Caco-2 (cell line): ENCODE measurements at regions not wholly inside any gene's neighbourhood (a gene's known extent, or its start where the extent isn't known, plus 50 kb on each side); places are given as distances from the start of the nearest gene placed in this dataset.

Experiments
- BruUV-seq: library from RNA; stranded (reverse); fragments of 400-500 nt; replicated peaks from 2 replicates; lab custom pipeline; 2021; lab: Mats Ljungman, UMichigan
- CTCF ChIA-PET: fragments of 300-600 bp; sonication (Branson Sonifier 250); formaldehyde crosslinking; loops from one replicate; lab custom pipeline; 2022; ENCODE audit warnings: antibody characterized with exemption; lab: Charles Lee
- POLR2A ChIA-PET: fragments of 300-600 bp; sonication (Branson Sonifier 250); formaldehyde crosslinking; loops from one replicate; lab custom pipeline; 2022; ENCODE audit warnings: antibody characterized with exemption; lab: Charles Lee
- DNase-seq, 2 experiments: peaks; one replicate each; pipeline versions ENCODE4 v3.0.0 to v3.0.0-alpha.2; 2020 to 2022
- H3K27me3 ChIP-seq: replicated peaks from 2 replicates; pipeline ENCODE4 v1.6.0; 2011; ENCODE audit warnings: low read length; ENCODE audit not compliant: control insufficient read depth, insufficient read depth
- H3K36me3 ChIP-seq: 2 replicates; pipeline ENCODE4 v1.5.1; 2011; ENCODE audit warnings: low read length; ENCODE audit not compliant: control insufficient read depth, insufficient read depth
- H3K4me1 ChIP-seq: fragments of 250-450 bp; sonication (Bioruptor Pico); 2 replicates; pipeline ENCODE4 v1.5.1; 2020; ENCODE audit warnings: mild to moderate bottlenecking
- H3K4me3 ChIP-seq: 2 replicates; pipeline ENCODE4 v1.5.1; 2011; ENCODE audit warnings: low read depth, mild to moderate bottlenecking, control low read depth, low read length
- H3K9me3 ChIP-seq: fragments of 250-450 bp; sonication (Bioruptor Pico); 2 replicates; pipeline ENCODE4 v1.5.1; 2020; ENCODE audit warnings: mild to moderate bottlenecking, moderate library complexity
- H3K27ac Mint-ChIP-seq: one replicate; pipeline ENCODE4 v1.8.0; 2022; ENCODE audit warnings: mixed read lengths; ENCODE audit not compliant: unreplicated experiment
- H3K27me3 Mint-ChIP-seq: one replicate; pipeline ENCODE4 v1.8.0; 2022; ENCODE audit warnings: mixed read lengths; ENCODE audit not compliant: insufficient read depth, unreplicated experiment
- H3K36me3 Mint-ChIP-seq: one replicate; pipeline ENCODE4 v1.8.0; 2022; ENCODE audit warnings: mild to moderate bottlenecking, mixed read lengths; ENCODE audit not compliant: insufficient read depth, unreplicated experiment
- H3K4me1 Mint-ChIP-seq: one replicate; pipeline ENCODE4 v1.8.0; 2022; ENCODE audit warnings: low read depth, mixed read lengths; ENCODE audit not compliant: unreplicated experiment
- H3K4me3 Mint-ChIP-seq: one replicate; pipeline ENCODE4 v1.8.0; 2022; ENCODE audit warnings: mild to moderate bottlenecking, moderate library complexity, mixed read lengths; ENCODE audit not compliant: unreplicated experiment
- H3K9me3 Mint-ChIP-seq: one replicate; pipeline ENCODE4 v1.8.0; 2022; ENCODE audit warnings: mixed read lengths; ENCODE audit not compliant: unreplicated experiment
- CTCF ChIP-seq, 2 experiments: fragments of 200-600 bp in 1 of 2; IDR thresholded peaks; 1 replicate in 1 of 2; 2 replicates in 1 of 2; pipeline versions ENCODE4 v1.5.1 to v1.8.0; 2011 to 2022; ENCODE audit warnings: antibody characterized with exemption in 1 of 2, control low read depth in 1 of 2, inconsistent platforms in 1 of 2, low read depth in 1 of 2, low read length in 1 of 2, mild to moderate bottlenecking in 1 of 2, moderate library complexity in 1 of 2; ENCODE audit not compliant: insufficient read depth in 1 of 2, severe bottlenecking in 1 of 2, unreplicated experiment in 1 of 2
- intact Hi-C: fragments of 100-400 bp; cut with micrococcal nuclease; formaldehyde crosslinking; loops from one replicate; pipeline ENCODE4 v1.10.0; 2022; ENCODE audit not compliant: unreplicated experiment

DNA sequence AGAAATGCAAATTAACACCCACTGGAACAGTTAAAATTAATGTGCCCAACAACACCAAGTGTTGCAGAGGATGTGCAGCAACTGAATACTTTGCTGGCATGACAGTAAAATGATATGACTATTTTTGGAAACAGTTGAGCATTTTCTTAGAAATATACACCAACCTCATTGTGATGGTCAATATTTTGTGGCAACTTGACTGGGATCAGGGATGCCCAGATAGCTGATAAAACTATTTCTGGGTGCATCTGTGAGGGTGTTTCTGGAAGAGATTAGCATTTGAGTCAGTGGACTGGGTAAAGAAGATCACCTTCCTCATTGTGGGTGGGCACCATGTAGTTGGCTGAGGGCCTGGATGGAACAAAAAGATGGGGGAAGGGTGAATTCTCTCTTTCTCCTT lies 57.9 kb downstream of the RPLP1 start:
- TF ChIP-seq CTCF (IDR thresholded peaks at IDR 0.05; ENCODE audit: insufficient read depth in 1 of 2, low read depth in 1 of 2, low read length in 1 of 2, severe bottlenecking in 1 of 2, unreplicated experiment in 1 of 2): no peak
- H3K4me3 ChIP-seq: no peak overlapping the region
- no peak overlapping the region for H3K27ac Mint-ChIP-seq
- intact Hi-C loops: no loop called here
- no peaks in the 10 kb centered on the region for H3K4me1 Mint-ChIP-seq
- ChIA-PET CTCF (no interaction called here), POLR2A (no interaction called here)
- no peaks in the 10 kb centered on the region for H3K4me1 ChIP-seq
- H3K9me3 ChIP-seq: peaks cover 3% of the 10 kb centered on the region; the same call in 1 of the 2 replicates
- H3K4me3 Mint-ChIP-seq: no peak overlapping the region
- BruUV-seq: no TSS peak
- no peaks in the 10 kb centered on the region for H3K27me3 ChIP-seq
- peaks cover 8% of the 10 kb centered on the region for H3K27me3 Mint-ChIP-seq
- no peaks in the 10 kb centered on the region for H3K36me3 Mint-ChIP-seq
- DNase-seq: no peak
- peaks cover 14% of the 10 kb centered on the region for H3K9me3 Mint-ChIP-seq
- no peaks in the 10 kb centered on the region for H3K36me3 ChIP-seq

DNA sequence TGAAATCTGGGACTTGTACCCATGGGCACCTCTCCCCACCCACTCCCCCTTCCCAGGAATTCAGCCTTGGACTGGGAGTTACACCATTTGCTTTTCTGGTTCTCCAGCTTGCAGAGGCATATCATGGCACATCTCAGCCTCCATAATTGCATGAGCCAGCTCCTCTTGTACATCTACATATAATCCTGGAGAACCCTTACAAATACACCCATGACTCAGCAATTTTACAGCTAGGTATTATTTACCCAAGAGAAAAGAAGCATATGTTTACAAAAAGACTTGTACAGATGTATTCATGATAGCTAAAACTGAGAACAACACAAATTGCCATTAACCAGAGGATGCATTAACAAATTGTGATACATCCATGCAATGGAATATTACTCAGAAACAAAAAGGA lies 58.4 kb downstream of the RPLP1 start:
- peaks cover 8% of the 10 kb centered on the region for H3K27me3 Mint-ChIP-seq
- POLR2A ChIA-PET: no interaction called here
- Histone ChIP-seq H3K36me3 (no peaks in the 10 kb centered on the region), H3K9me3 (peaks cover 3% of the 10 kb centered on the region; the same call in 1 of the 2 replicates), H3K27me3 (no peaks in the 10 kb centered on the region), H3K4me1 (no peaks in the 10 kb centered on the region), H3K4me3 (no peak overlapping the region)
- no peaks in the 10 kb centered on the region for H3K4me1 Mint-ChIP-seq
- H3K27ac Mint-ChIP-seq: no peak overlapping the region
- TF ChIP-seq CTCF (IDR thresholded peaks at IDR 0.05; ENCODE audit: insufficient read depth in 1 of 2, low read depth in 1 of 2, low read length in 1 of 2, severe bottlenecking in 1 of 2, unreplicated experiment in 1 of 2): no peak
- no peak overlapping the region for H3K4me3 Mint-ChIP-seq
- DNase-seq: no peak
- CTCF ChIA-PET: no interaction called here
- H3K9me3 Mint-ChIP-seq: peaks cover 14% of the 10 kb centered on the region
- BruUV-seq: no TSS peak
- no peaks in the 10 kb centered on the region for H3K36me3 Mint-ChIP-seq
- intact Hi-C loops: no loop called here

GRCh38 chr15:69511716-69512340 lies 59.2 kb downstream of the RPLP1 start:
- Mint-ChIP-seq H3K9me3 (peaks cover 14% of the 10 kb centered on the region), H3K4me3 (no peak overlapping the region), H3K4me1 (no peaks in the 10 kb centered on the region), H3K27ac (no peak overlapping the region), H3K36me3 (no peaks in the 10 kb centered on the region), H3K27me3 (peaks cover 8% of the 10 kb centered on the region)
- no peak for DNase-seq
- TF ChIP-seq CTCF (IDR thresholded peaks at IDR 0.05; ENCODE audit: insufficient read depth in 1 of 2, low read depth in 1 of 2, low read length in 1 of 2, severe bottlenecking in 1 of 2, unreplicated experiment in 1 of 2): no peak
- CTCF ChIA-PET: no interaction called here
- no peaks in the 10 kb centered on the region for H3K4me1 ChIP-seq
- intact Hi-C loops: no loop called here
- H3K4me3 ChIP-seq: no peak overlapping the region
- BruUV-seq: no TSS peak
- POLR2A ChIA-PET: no interaction called here
- H3K27me3 ChIP-seq: no peaks in the 10 kb centered on the region
- peaks cover 3% of the 10 kb centered on the region; the same call in 1 of the 2 replicates for H3K9me3 ChIP-seq
- H3K36me3 ChIP-seq: no peaks in the 10 kb centered on the region
